ENCODE measurements at regions not wholly inside any gene's neighbourhood (a gene's known extent, or its start where the extent isn't known, plus 50 kb on each side); places are given as distances from the start of the nearest gene placed in this dataset.

GRCh38 chr16:65463652-65464260 is 341.9 kb upstream of the CDH11 start:
- TF ChIP-seq CTCF (IDR thresholded peaks at IDR 0.05; ENCODE audit: insufficient read depth, low read depth, low read length): no peak
- ChIA-PET POLR2A (no interaction called here), CTCF (interaction anchor here (1.1 to 1.4 kb wide), 2 partner anchors 10 to 11 kb away, joined by 3 to 4 read pairs; no protein-coding TSS in a partner anchor)
- no peak overlapping the region for H3K4me3 ChIP-seq (ENCODE audit: low read depth, low read length)
- H3K36me3 ChIP-seq (ENCODE audit: control insufficient read depth, insufficient read depth, low read length): no peaks in the 10 kb centered on the region
- no peak for DNase-seq (ENCODE audit: low read depth)
- peaks cover 2% of the 10 kb centered on the region; the same call in 1 of the 2 replicates for H3K27me3 ChIP-seq (ENCODE audit: control insufficient read depth, insufficient read depth, low read length)

- POLR2A ChIA-PET: no interaction called here
- H3K36me3 ChIP-seq (ENCODE audit: control insufficient read depth, insufficient read depth, low read length): no peaks in the 10 kb centered on the region
- peaks cover 2% of the 10 kb centered on the region; the same call in 1 of the 2 replicates for H3K27me3 ChIP-seq (ENCODE audit: control insufficient read depth, insufficient read depth, low read length)
- CTCF ChIA-PET: no interaction called here
- H3K4me3 ChIP-seq (ENCODE audit: low read depth, low read length): no peak overlapping the region
- DNase-seq (ENCODE audit: low read depth): no peak
- TF ChIP-seq CTCF (IDR thresholded peaks at IDR 0.05; ENCODE audit: insufficient read depth, low read depth, low read length): no peak
Observed at GRCh38 chr16:65457084-65457483, 335.2 kb upstream of the CDH11 start.

- no peak overlapping the region for H3K4me3 ChIP-seq (ENCODE audit: low read depth, low read length)
- ChIA-PET CTCF (interaction anchor here (0.7 kb wide), 1 partner anchor 34 kb away, joined by 3 read pairs; no protein-coding TSS in a partner anchor), POLR2A (no interaction called here)
- peaks cover 2% of the 10 kb centered on the region; the same call in 1 of the 2 replicates for H3K27me3 ChIP-seq (ENCODE audit: control insufficient read depth, insufficient read depth, low read length)
- no peak for DNase-seq (ENCODE audit: low read depth)
- no peaks in the 10 kb centered on the region for H3K36me3 ChIP-seq (ENCODE audit: control insufficient read depth, insufficient read depth, low read length)
- TF ChIP-seq CTCF (IDR thresholded peaks at IDR 0.05; ENCODE audit: insufficient read depth, low read depth, low read length): no peak
Observed at GRCh38 chr16:65455761-65456160, 333.9 kb upstream of the CDH11 start.

- ChIA-PET CTCF (interaction anchor here (0.5 kb wide), 1 partner anchor 86 kb away, joined by 5 read pairs; no protein-coding TSS in a partner anchor), POLR2A (no interaction called here)
- H3K27me3 ChIP-seq (ENCODE audit: control insufficient read depth, insufficient read depth, low read length): no peaks in the 10 kb centered on the region
- no peaks in the 10 kb centered on the region for H3K36me3 ChIP-seq (ENCODE audit: control insufficient read depth, insufficient read depth, low read length)
- no peak for TF ChIP-seq CTCF (IDR thresholded peaks at IDR 0.05; ENCODE audit: insufficient read depth, low read depth, low read length)
- H3K4me3 ChIP-seq (ENCODE audit: low read depth, low read length): no peak overlapping the region
- DNase-seq (ENCODE audit: low read depth): no peak
Observed at GRCh38 chr16:65453646-65454045, 331.8 kb upstream of the CDH11 start.

- H3K4me3 ChIP-seq (ENCODE audit: low read depth, low read length): no peak overlapping the region
Observed at GRCh38 chr16:65449526-65449925, 327.7 kb upstream of the CDH11 start.

More at GRCh38 chr16:65449526-65449925, 327.7 kb upstream of the CDH11 start:
- POLR2A ChIA-PET: no interaction called here
- Histone ChIP-seq H3K36me3 (ENCODE audit: control insufficient read depth, insufficient read depth, low read length) (no peaks in the 10 kb centered on the region), H3K27me3 (ENCODE audit: control insufficient read depth, insufficient read depth, low read length) (no peaks in the 10 kb centered on the region)
- CTCF ChIA-PET: no interaction called here
- no peak for DNase-seq (ENCODE audit: low read depth)
- no peak for TF ChIP-seq CTCF (IDR thresholded peaks at IDR 0.05; ENCODE audit: insufficient read depth, low read depth, low read length)
